ENCODE measurements at regions not wholly inside any gene's neighbourhood (a gene's known extent, or its start where the extent isn't known, plus 50 kb on each side); places are given as distances from the start of the nearest gene placed in this dataset.

GRCh38 chr2:12330916-12331315, 385.8 kb upstream of the TRIB2 start:
- no peak for FAIRE-seq

GRCh38 chr2:12331698-12332097, 385.0 kb upstream of the TRIB2 start:
- FAIRE-seq, result no peak

GRCh38 chr2:12333293-12333692, 383.4 kb upstream of the TRIB2 start:
- FAIRE-seq, result no peak

GRCh38 chr2:12334412-12334966, 382.2 kb upstream of the TRIB2 start:
- no peak for FAIRE-seq

GRCh38 chr2:12335131-12335530, 381.6 kb upstream of the TRIB2 start:
- no peak for FAIRE-seq

- no peak for FAIRE-seq
These were observed 380.7 kb upstream of the TRIB2 start for GRCh38 chr2:12335995-12336394.

- FAIRE-seq, result no peak
These were observed 377.6 kb upstream of the TRIB2 start for GRCh38 chr2:12338946-12339697.

- no peak for FAIRE-seq
These were observed 376.6 kb upstream of the TRIB2 start for GRCh38 chr2:12340164-12340563.

GRCh38 chr2:12341215-12341614, 375.5 kb upstream of the TRIB2 start:
- no peak for FAIRE-seq

- no peak for FAIRE-seq
These were observed 374.8 kb upstream of the TRIB2 start for GRCh38 chr2:12341920-12342319.

GRCh38 chr2:12343141-12343540, 373.6 kb upstream of the TRIB2 start:
- no peak for FAIRE-seq

GRCh38 chr2:12347066-12347493, 369.7 kb upstream of the TRIB2 start:
- no peak for FAIRE-seq

GRCh38 chr2:12348216-12348615, 368.5 kb upstream of the TRIB2 start:
- no peak for FAIRE-seq

- FAIRE-seq, result no peak
These were observed 365.9 kb upstream of the TRIB2 start for GRCh38 chr2:12350821-12351220.

GRCh38 chr2:12352889-12353288, 363.8 kb upstream of the TRIB2 start:
- FAIRE-seq, result no peak

GRCh38 chr2:12361506-12361905, 355.2 kb upstream of the TRIB2 start:
- no peak for FAIRE-seq

- no peak for FAIRE-seq
These were observed 353.6 kb upstream of the TRIB2 start for GRCh38 chr2:12363138-12363537.

GRCh38 chr2:12363569-12363968, 353.2 kb upstream of the TRIB2 start:
- FAIRE-seq, result no peak

- FAIRE-seq, result no peak
These were observed 347.2 kb upstream of the TRIB2 start for GRCh38 chr2:12369566-12369965.

GRCh38 chr2:12376025-12376424, 340.7 kb upstream of the TRIB2 start:
- FAIRE-seq, result no peak

GRCh38 chr2:12379143-12379542, 337.6 kb upstream of the TRIB2 start:
- no peak for FAIRE-seq

GRCh38 chr2:12381543-12382325, 335.0 kb upstream of the TRIB2 start:
- no peak for FAIRE-seq

- FAIRE-seq, result no peak
These were observed 334.4 kb upstream of the TRIB2 start for GRCh38 chr2:12382366-12382765.
